Ovary (tissue), 7 donors: ENCODE measurements at regions not wholly inside any gene's neighbourhood (a gene's known extent, or its start where the extent isn't known, plus 50 kb on each side); places are given as distances from the start of the nearest gene placed in this dataset.

Source experiments
- DNase-seq, 5 donors: peaks; one replicate each; pipeline ENCODE4 v3.0.0-alpha.2; 2019 to 2020
- H3K27ac ChIP-seq, 2 donors: fragments of 200-600 bp; one replicate each; pipeline versions ENCODE4 v1.5.1 to v1.8.0; 2019 to 2022
- H3K27me3 ChIP-seq: fragments of 200-600 bp; one replicate; pipeline ENCODE4 v1.8.0; 2022
- H3K36me3 ChIP-seq: fragments of 200-600 bp; sonication (generic); one replicate; pipeline ENCODE4 v1.5.1; 2019
- H3K4me1 ChIP-seq: one replicate; pipeline ENCODE4 v1.8.1; 2013; ENCODE audit warnings: mild to moderate bottlenecking, moderate library complexity; ENCODE audit not compliant: insufficient read depth
- H3K4me3 ChIP-seq: fragments of 200-600 bp; sonication (generic); one replicate; pipeline ENCODE4 v1.5.1; 2017
- H3K9me3 ChIP-seq, 2 donors: fragments of 200-600 bp in 1 of 2; sonication (generic) in 1 of 2; one replicate each; pipeline versions ENCODE4 v1.5.1 to v1.8.1; 2013 to 2019; ENCODE audit warnings: mild to moderate bottlenecking in 1 of 2, moderate library complexity in 1 of 2
- CTCF ChIP-seq, 3 donors: fragments of 450-650 bp in 2 of 3; fragments of 200-600 bp in 1 of 3; IDR thresholded peaks; one replicate each; pipeline versions ENCODE4 v1.5.1 to v1.8.0; 2016 to 2022; ENCODE audit warnings: antibody characterized with exemption in 3 of 3, mild to moderate bottlenecking in 1 of 3
- EP300 ChIP-seq: sonication (generic); formaldehyde crosslinking; IDR thresholded peaks from one replicate; pipeline ENCODE4 v1.6.1; 2017; ENCODE audit warnings: antibody characterized with exemption
- POLR2A ChIP-seq: fragments of 450-650 bp; IDR thresholded peaks from one replicate; pipeline ENCODE4 v1.6.1; 2017; ENCODE audit warnings: antibody characterized with exemption, mild to moderate bottlenecking, moderate library complexity
- WGBS, 3 donors: extraction: QIAGEN DNeasy Blood & Tissue Kit in 1 of 3; methylation state at CpG; one replicate each; pipeline versions ENCODE4 v1.1.5 to v1.1.7; 2013 to 2017; 5-methylcytosine and 5-hydroxymethylcytosine counted together
- intact Hi-C, 4 donors: fragments of 100-400 bp; cut with DNase I; formaldehyde crosslinking; loops; one replicate each; pipeline versions ENCODE4 v1.11.0 to v1.15.1; 2022 to 2023
- donor health status: DM: no; HTN: no; CAD: no; lungs with moderate emphysema.
- donor health status: DM: no; HTN: no; CAD: no.
- donor health status: Bipolar disorder and iron deficiency.
- donor health status: DM: no; HTN: no; CAD: no.
- donor health status: DM: yes; HTN: yes; CAD: no.

GRCh38 chr14:22168092-22168955, 420.7 kb downstream of the DAD1 start:
- no peak for DNase-seq
- no peaks in the 10 kb centered on the region for H3K36me3 ChIP-seq
- no peak overlapping the region for H3K4me3 ChIP-seq
- 86 to 90% (median 89%) methylated on average over 8 of the region's 8 CpGs for WGBS, 3 donors
- no peaks in the 10 kb centered on the region for H3K27me3 ChIP-seq
- H3K9me3 ChIP-seq = no peaks in the 10 kb centered on the region
- intact Hi-C loops = no loop called here
- H3K27ac ChIP-seq = no peak overlapping the region
- no peaks in the 10 kb centered on the region for H3K4me1 ChIP-seq
- TF ChIP-seq CTCF (IDR thresholded peaks at IDR 0.05) = no peak
- no peak for TF ChIP-seq POLR2A
- no peak for TF ChIP-seq EP300

- no peaks in the 10 kb centered on the region for H3K36me3 ChIP-seq
- no peaks in the 10 kb centered on the region for H3K4me1 ChIP-seq
- H3K4me3 ChIP-seq = no peak overlapping the region
- TF ChIP-seq POLR2A (no peak), EP300 (no peak), CTCF (IDR thresholded peaks at IDR 0.05) (no peak)
- DNase-seq = no peak
- H3K9me3 ChIP-seq = no peaks in the 10 kb centered on the region
- WGBS, 3 donors = 54 to 76% (median 66%) methylated on average over 3 of the region's 3 CpGs
- no peak overlapping the region for H3K27ac ChIP-seq
- no peaks in the 10 kb centered on the region for H3K27me3 ChIP-seq
- intact Hi-C loops = no loop called here
Observed at GRCh38 chr14:22164616-22165015, 424.4 kb downstream of the DAD1 start.

GRCh38 chr14:22163051-22163450, 426.0 kb downstream of the DAD1 start:
- no peaks in the 10 kb centered on the region for H3K27me3 ChIP-seq
- no peaks in the 10 kb centered on the region for H3K4me1 ChIP-seq
- intact Hi-C loops = no loop called here
- DNase-seq = no peak
- H3K36me3 ChIP-seq = no peaks in the 10 kb centered on the region
- no peak overlapping the region for H3K27ac ChIP-seq
- no peak overlapping the region for H3K4me3 ChIP-seq
- TF ChIP-seq CTCF (IDR thresholded peaks at IDR 0.05) (no peak), POLR2A (no peak), EP300 (no peak)
- no peaks in the 10 kb centered on the region for H3K9me3 ChIP-seq

- Histone ChIP-seq H3K27ac (no peak overlapping the region), H3K4me3 (no peak overlapping the region), H3K36me3 (no peaks in the 10 kb centered on the region), H3K27me3 (no peaks in the 10 kb centered on the region), H3K4me1 (no peaks in the 10 kb centered on the region), H3K9me3 (no peaks in the 10 kb centered on the region)
- DNase-seq = no peak
- 56 to 69% (median 68%) methylated on average over 2 of the region's 2 CpGs for whole genome bisulfite sequencing, 3 donors
- TF ChIP-seq POLR2A (no peak), EP300 (no peak), CTCF (IDR thresholded peaks at IDR 0.05) (no peak)
- intact Hi-C loops = no loop called here
Observed at GRCh38 chr14:22159957-22160356, 429.1 kb downstream of the DAD1 start.
